SKM-1 (cell line): ENCODE measurements at regions not wholly inside any gene's neighbourhood (a gene's known extent, or its start where the extent isn't known, plus 50 kb on each side); places are given as distances from the start of the nearest gene placed in this dataset.

Experiments used
- DNase-seq: peaks from one replicate; lab custom pipeline; 2025; ENCODE audit not compliant: unreplicated experiment; lab: John Stamatoyannopoulos, UW

DNA sequence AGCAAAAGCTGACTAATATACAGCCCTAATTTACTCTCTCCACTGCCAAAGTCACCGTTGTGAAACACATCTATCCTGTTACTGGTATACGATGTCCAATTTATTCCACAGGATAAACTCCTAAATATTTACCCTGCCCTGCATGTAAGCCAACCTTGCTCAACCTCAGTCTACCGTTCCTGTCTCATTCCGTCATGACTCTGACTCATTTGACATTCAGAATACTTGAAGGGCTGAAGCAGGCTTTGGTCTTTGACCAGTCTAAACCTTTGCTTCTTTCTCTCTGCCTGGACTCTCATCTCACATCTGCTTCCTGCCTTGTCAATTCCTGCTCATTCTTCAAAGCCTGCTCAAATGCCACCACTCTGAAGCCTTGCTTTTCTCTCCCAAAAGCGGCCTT lies 157.5 kb downstream of the SCP2D1 start:
- DNase-seq = no peak

GRCh38 chr20:18971574-18971973 lies 158.0 kb downstream of the SCP2D1 start:
- DNase-seq = no peak

DNA sequence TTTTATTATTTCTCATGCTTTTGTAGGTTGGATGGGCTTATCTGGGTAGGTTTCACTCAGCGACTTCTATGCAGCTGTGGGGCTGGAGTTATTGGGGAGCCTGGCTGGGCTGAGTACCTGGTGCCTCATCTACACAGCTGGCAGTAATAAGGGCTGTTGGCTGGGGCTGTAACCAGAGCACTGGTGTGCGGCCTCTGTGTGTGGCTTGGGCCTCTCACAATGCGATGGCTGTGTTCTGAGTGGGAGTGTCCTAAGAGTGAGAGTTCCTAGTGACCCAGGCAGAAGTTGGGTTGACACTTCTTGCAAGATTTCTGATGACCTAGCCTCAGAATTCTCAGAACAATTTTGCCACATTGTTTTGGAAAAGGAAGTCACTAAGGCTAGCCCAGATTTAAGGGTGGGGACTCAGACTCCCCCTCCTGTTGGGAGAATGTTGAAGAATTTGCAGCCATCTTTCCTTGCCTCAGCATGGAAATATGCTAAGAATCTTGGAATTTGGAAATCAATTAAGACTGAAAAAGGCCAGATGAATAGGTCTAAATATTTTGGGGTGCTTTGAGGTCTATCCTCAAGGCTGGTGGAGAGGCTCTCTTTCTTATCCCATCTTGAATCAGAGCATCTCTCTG lies 158.8 kb downstream of the SCP2D1 start:
- DNase-seq = no peak

DNA sequence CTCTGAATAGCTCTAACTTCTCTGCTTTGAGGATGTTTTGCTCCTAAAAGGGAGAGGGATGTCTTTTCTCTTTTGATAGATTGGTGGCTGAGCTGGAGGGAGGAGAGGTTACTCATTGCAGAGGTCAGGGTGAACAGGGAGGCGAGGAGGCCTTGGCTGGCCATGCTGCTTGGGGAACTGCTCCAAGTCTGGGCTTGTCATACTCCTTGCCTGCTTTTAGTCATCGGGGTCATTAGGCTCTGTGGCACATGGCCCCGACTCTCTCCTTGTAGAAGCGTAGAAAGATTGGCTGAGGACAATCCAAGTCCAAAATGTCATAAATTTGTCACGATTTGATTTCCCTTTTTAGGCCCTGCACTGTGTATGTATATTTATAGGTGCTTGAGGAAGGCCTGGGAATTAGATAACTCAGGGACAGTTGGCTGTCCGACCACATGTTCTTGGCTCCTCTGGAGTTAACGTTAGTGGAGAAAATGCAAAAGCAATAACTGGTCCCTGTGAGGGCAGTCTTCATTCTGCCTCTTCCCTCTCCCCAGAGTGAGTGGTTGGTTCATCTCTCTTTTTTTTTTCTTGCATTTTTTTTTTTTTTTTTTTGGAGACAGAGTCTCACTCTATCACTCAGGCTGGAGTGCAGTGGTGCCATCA lies 160.1 kb downstream of the SCP2D1 start:
- no peak for DNase-seq

- DNase-seq = no peak
Measured at GRCh38 chr20:18974660-18975059, 161.1 kb downstream of the SCP2D1 start.

- DNase-seq = no peak
Measured at GRCh38 chr20:18977441-18977840, 163.9 kb downstream of the SCP2D1 start.

GRCh38 chr20:18978311-18978710 lies 164.7 kb downstream of the SCP2D1 start:
- no peak for DNase-seq

- DNase-seq = no peak
Measured at GRCh38 chr20:18979132-18979531, 165.5 kb downstream of the SCP2D1 start.

DNA sequence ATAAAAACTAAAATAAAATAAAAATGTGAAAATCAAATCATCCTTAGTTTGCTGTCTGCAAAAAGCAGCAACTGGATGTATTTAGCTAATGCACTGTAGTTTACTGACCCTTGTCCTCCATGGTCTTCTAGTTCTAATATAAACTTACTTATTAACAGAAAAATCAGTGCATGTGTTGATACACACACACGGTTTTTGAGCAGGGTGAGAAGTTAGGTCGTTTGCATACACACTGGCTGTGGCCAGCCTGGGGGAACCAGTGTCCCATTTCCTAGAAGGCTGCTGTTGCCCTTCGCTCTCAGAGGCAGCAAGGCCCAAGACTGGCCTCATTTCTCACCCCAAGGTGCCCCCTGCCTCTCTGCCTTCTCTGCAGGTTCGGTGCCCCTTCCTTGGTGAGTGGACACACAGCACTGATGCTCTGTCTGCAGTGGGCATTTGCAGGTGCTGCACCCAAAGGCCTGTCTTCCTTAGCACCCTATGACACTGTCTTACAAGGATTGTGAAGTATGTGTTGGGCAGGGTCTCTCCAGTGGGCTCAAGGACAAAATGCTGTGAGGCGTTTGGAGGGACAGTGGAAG lies 168.5 kb downstream of the SCP2D1 start:
- DNase-seq = no peak

- no peak for DNase-seq
Measured at GRCh38 chr20:18983796-18984195, 170.2 kb downstream of the SCP2D1 start.

- DNase-seq = no peak
Measured at GRCh38 chr20:18984238-18985200, 170.9 kb downstream of the SCP2D1 start.

- no peak for DNase-seq
Measured at GRCh38 chr20:18985551-18985950, 172.0 kb downstream of the SCP2D1 start.

DNA sequence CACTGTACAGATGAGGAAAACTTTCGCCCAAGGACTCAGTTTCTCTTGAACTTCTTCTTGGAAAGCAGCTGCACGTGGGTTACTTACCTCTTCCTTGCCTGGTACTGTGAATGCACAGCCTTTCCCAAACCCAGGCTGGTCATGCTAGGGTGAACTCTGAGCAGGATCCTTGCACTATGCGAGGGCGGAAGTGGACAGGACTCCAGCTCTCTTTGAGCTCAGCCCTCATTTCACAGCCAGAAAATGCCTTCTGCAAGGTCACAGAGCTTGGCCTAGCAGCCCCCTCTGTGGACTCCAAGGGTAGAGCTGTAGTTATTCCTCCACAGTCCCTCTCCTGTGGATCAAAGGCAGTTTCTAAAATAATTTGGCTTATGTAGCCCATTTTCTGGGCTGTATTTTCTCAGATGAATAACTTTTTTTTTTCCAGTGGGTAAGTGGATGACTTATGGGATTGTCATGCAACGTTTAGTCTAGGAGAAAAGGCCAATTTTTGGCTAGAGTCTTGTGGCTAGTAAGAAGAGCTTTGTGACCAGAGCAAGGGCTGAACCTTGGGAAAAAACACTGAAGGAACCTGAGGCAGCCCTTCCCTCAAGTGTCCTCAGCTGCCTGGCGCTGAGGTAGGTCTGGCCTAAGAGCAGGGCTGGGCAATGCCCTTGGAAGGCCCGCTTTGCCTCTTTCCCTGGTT lies 172.7 kb downstream of the SCP2D1 start:
- no peak for DNase-seq

- DNase-seq = no peak
Measured at GRCh38 chr20:18986895-18987580, 173.5 kb downstream of the SCP2D1 start.

- no peak for DNase-seq
Measured at GRCh38 chr20:18987781-18988360, 174.3 kb downstream of the SCP2D1 start.

GRCh38 chr20:18988701-18989100 lies 175.1 kb downstream of the SCP2D1 start:
- DNase-seq = no peak

- no peak for DNase-seq
Measured at GRCh38 chr20:18989736-18990474, 176.3 kb downstream of the SCP2D1 start.

GRCh38 chr20:18991012-18991411 lies 177.4 kb downstream of the SCP2D1 start:
- DNase-seq = no peak

GRCh38 chr20:18992418-18992817 lies 178.8 kb downstream of the SCP2D1 start:
- DNase-seq = no peak
